HG02885 (cell line): ENCODE measurements at regions not wholly inside any gene's neighbourhood (a gene's known extent, or its start where the extent isn't known, plus 50 kb on each side); places are given as distances from the start of the nearest gene placed in this dataset.
"Not testable (repeated sequence)": the region's sequence is repeated elsewhere in the genome, so short reads cannot be mapped to it uniquely, and the experiment has no call there.

Experiments used
- ATAC-seq: cut with Tn5 transposase; IDR thresholded peaks from one replicate; pipeline ENCODE4 v1.9.1; 2021; ENCODE audit warnings: mild to moderate bottlenecking; ENCODE audit not compliant: unreplicated experiment, poor library complexity

- no peak for ATAC-seq
These were observed 202.5 kb downstream of the NUFIP1 start for GRCh38 chr13:44786756-44787155.

GRCh38 chr13:44785401-44785800 lies 203.9 kb downstream of the NUFIP1 start:
- ATAC-seq: no peak

GRCh38 chr13:44784708-44785080 lies 204.6 kb downstream of the NUFIP1 start:
- no peak for ATAC-seq

- ATAC-seq: no peak
These were observed 205.1 kb downstream of the NUFIP1 start for GRCh38 chr13:44783994-44784707.

- no peak for ATAC-seq
These were observed 204.6 kb upstream of the TSC22D1 start for GRCh38 chr13:44780591-44781280.

- ATAC-seq: no peak
These were observed 202.8 kb upstream of the TSC22D1 start for GRCh38 chr13:44778761-44779484.

GRCh38 chr13:44775290-44775689 lies 199.2 kb upstream of the TSC22D1 start:
- not testable (repeated sequence) for ATAC-seq

- ATAC-seq: no peak
These were observed 194.8 kb upstream of the TSC22D1 start for GRCh38 chr13:44770951-44771350.

- ATAC-seq: no peak
These were observed 193.6 kb upstream of the TSC22D1 start for GRCh38 chr13:44769686-44770085.

GRCh38 chr13:44768775-44769581 lies 192.8 kb upstream of the TSC22D1 start:
- ATAC-seq: peak; percentile 57

GRCh38 chr13:44768239-44768638 lies 192.1 kb upstream of the TSC22D1 start:
- peak; percentile 60 for ATAC-seq

GRCh38 chr13:44765001-44765471 lies 188.9 kb upstream of the TSC22D1 start:
- no peak for ATAC-seq

- no peak for ATAC-seq
These were observed 188.2 kb upstream of the TSC22D1 start for GRCh38 chr13:44764302-44764692.

GRCh38 chr13:44763615-44764301 lies 187.6 kb upstream of the TSC22D1 start:
- no peak for ATAC-seq

GRCh38 chr13:44762911-44763310 lies 186.8 kb upstream of the TSC22D1 start:
- no peak for ATAC-seq

- ATAC-seq: no peak
These were observed 184.3 kb upstream of the TSC22D1 start for GRCh38 chr13:44760434-44760833.

GRCh38 chr13:44759384-44760360 lies 183.5 kb upstream of the TSC22D1 start:
- ATAC-seq: no peak

GRCh38 chr13:44758630-44759383 lies 182.7 kb upstream of the TSC22D1 start:
- no peak for ATAC-seq
